GM10266 (cell line): ENCODE measurements at regions not wholly inside any gene's neighbourhood (a gene's known extent, or its start where the extent isn't known, plus 50 kb on each side); places are given as distances from the start of the nearest gene placed in this dataset.
"Not testable (repeated sequence)": the region's sequence is repeated elsewhere in the genome, so short reads cannot be mapped to it uniquely, and the experiment has no call there.

Experiments used
- DNase-seq: peaks from one replicate; pipeline ENCODE4 v3.0.0; 2012; ENCODE audit errors: extremely low spot score
- TF ChIP-seq, protein P1 (sequence below): IDR thresholded peaks from 2 replicates; pipeline ENCODE4 v1.5.1; 2012; ENCODE audit warnings: mild to moderate bottlenecking, low read depth; ENCODE audit not compliant: control insufficient read depth, insufficient read depth; ENCODE audit errors: missing control alignments

GRCh38 chr6:48389146-48390043 is 278.4 kb upstream of the PTCHD4 start:
- DNase-seq, result no peak
- TF ChIP-seq, protein P1, sequence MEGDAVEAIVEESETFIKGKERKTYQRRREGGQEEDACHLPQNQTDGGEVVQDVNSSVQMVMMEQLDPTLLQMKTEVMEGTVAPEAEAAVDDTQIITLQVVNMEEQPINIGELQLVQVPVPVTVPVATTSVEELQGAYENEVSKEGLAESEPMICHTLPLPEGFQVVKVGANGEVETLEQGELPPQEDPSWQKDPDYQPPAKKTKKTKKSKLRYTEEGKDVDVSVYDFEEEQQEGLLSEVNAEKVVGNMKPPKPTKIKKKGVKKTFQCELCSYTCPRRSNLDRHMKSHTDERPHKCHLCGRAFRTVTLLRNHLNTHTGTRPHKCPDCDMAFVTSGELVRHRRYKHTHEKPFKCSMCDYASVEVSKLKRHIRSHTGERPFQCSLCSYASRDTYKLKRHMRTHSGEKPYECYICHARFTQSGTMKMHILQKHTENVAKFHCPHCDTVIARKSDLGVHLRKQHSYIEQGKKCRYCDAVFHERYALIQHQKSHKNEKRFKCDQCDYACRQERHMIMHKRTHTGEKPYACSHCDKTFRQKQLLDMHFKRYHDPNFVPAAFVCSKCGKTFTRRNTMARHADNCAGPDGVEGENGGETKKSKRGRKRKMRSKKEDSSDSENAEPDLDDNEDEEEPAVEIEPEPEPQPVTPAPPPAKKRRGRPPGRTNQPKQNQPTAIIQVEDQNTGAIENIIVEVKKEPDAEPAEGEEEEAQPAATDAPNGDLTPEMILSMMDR, result no peak

DNA sequence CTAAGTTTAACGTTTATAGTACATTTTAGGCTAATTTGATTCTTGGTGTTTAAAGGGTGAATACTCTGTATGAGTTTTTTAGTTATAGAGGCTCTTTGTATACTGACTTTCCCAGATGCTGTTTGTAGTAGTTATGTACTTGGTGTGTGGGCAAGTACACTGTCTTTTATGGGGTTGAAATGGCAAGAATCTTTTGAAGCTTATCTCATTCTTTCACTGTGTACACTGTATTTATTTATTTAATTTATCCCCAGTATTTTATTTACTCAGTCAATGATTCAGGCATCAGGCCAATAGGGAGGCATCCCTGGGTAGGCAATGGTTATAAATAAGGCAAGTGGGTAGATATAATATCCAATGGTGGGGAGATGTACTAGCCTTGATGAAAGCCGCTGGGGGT is 277.0 kb upstream of the PTCHD4 start:
- TF ChIP-seq, protein P1, result no peak
- no peak for DNase-seq

DNA sequence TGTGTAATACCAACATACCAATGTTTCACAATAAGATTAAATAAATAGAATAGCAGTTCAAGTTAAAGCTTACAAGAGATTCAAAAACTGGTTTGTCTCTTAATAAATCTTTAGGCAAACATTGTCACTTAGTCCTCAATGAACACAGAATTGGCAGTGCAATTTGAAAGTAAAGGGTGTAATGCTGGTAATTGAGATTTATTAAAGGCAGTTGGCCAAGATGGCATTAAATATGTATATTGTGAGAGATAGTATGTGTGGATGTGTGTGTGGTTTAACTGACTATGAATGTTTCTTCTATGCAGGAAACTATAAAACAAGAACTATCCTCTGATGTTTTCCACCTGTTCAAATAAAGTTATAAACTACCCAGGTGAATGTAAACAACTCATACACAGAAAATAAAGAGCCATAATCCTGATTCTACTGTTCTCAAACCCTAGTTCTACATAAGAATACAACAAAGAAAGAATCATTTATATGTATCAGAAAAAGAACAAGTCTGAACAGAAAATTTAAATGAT is 267.9 kb upstream of the PTCHD4 start:
- TF ChIP-seq, protein P1, result no peak
- no peak for DNase-seq

DNA sequence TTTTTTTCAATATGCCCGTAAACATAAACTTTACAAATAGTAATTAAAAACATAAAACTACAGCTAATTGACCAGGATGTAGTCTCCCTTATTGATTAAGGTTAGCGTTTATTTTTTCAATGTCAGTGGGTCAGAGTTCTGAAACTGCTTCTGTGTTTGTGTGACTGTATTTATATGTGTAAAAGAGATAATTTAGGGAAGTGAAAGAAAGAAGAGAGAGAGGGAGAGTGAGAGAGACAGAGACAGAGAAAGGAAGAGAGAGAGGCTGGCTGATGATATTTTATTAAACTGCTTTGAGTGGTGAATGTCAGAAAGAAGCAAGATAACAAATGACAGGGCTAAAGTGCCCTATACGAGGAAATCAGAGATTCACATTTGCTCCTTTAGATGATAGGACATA is 266.1 kb upstream of the PTCHD4 start:
- TF ChIP-seq, protein P1, result no peak
- DNase-seq, result no peak

GRCh38 chr6:48371226-48371625 is 260.2 kb upstream of the PTCHD4 start:
- DNase-seq, result not testable (repeated sequence)

- TF ChIP-seq, protein P1, result no peak
- DNase-seq, result no peak
These were observed 258.1 kb upstream of the PTCHD4 start for GRCh38 chr6:48369100-48369499.

DNA sequence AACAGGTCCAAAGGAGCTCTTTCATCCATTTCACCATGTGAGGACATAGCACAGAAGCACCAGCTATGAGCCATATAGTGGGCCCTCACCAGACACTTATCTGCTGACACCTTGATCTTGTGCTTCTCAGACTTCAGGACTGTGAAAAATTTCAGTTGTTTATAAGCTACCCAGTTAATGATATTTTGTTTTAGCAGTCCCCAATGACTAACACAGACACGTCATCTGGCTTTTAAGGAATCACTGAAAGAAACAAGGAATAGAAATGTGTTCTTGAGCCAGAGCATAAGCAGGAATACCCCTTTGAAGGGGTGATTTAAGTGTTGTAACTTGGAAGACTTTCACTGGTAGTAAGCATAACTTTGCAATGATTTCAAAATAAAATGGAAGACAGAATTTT is 214.7 kb upstream of the PTCHD4 start:
- no peak for DNase-seq
- TF ChIP-seq, protein P1, result no peak
